GM12878 (cell line): ENCODE measurements at regions not wholly inside any gene's neighbourhood (a gene's known extent, or its start where the extent isn't known, plus 50 kb on each side); places are given as distances from the start of the nearest gene placed in this dataset.

Source experiments
- ATAC-seq: fragments of 200-7000 bp; cut with Tn5 transposase; 3 replicates; pipeline ENCODE4 v1.9.1; 2020; ENCODE audit warnings: mild to moderate bottlenecking, moderate library complexity
- BruUV-seq: library from RNA; stranded (reverse); fragments of 400-500 nt; replicated peaks from 2 replicates; lab custom pipeline; 2021; lab: Mats Ljungman, UMichigan
- CTCF ChIA-PET: fragments of 300-600 bp; sonication (Branson Sonifier 250); formaldehyde crosslinking; extraction: SDS; loops from one replicate; lab custom pipeline; 2021; ENCODE audit warnings: inconsistent platforms; lab: Yijun Ruan, JAX
- POLR2A ChIA-PET: fragments of 350-600 bp; formaldehyde crosslinking; extraction: SDS; loops from one replicate; lab custom pipeline; 2021; ENCODE audit warnings: inconsistent platforms; lab: Charles Lee
- RAD21 ChIA-PET: fragments of 300-600 bp; sonication (Branson Sonifier 250); formaldehyde crosslinking; loops from one replicate; lab custom pipeline; 2023; ENCODE audit warnings: antibody characterized with exemption; ENCODE audit not compliant: unreplicated experiment; lab: Charles Lee
- SMC1A ChIA-PET: fragments of 300-600 bp; sonication (Branson Sonifier 250); formaldehyde crosslinking; loops from one replicate; lab custom pipeline; 2023; ENCODE audit not compliant: unreplicated experiment, uncharacterized antibody; lab: Charles Lee
- DNase-seq: peaks from one replicate; pipeline ENCODE4 v3.0.0-alpha.2; 2011; ENCODE audit warnings: low read depth, low spot score
- FAIRE-seq: peaks from 3 replicates; lab custom pipeline; 2011; peaks lifted over from hg19 to GRCh38; lab: Jason Lieb, UNC
- H2AFZ ChIP-seq: 2 replicates; pipeline ENCODE4 v1.6.0; 2011; ENCODE audit warnings: low read depth, low read length, control low read depth; ENCODE audit not compliant: control insufficient read depth
- H3K27ac ChIP-seq: 2 replicates; pipeline ENCODE4 v1.5.1; 2011; ENCODE audit warnings: control low read depth; ENCODE audit not compliant: control insufficient read depth, insufficient read depth
- H3K27me3 ChIP-seq, 2 experiments: replicated peaks in 1 of 2; 2 replicates each; pipeline versions ENCODE4 v1.6.0 to v1.6.1; 2011; ENCODE audit warnings: low read length in 1 of 2; ENCODE audit not compliant: control insufficient read depth in 2 of 2, insufficient read depth in 2 of 2
- H3K36me3 ChIP-seq, 2 experiments: 2 replicates each; pipeline ENCODE4 v1.5.1; 2011; ENCODE audit warnings: low read length in 1 of 2; ENCODE audit not compliant: control insufficient read depth in 2 of 2, insufficient read depth in 2 of 2
- H3K4me1 ChIP-seq: 2 replicates; pipeline ENCODE4 v1.6.1; 2011; ENCODE audit warnings: mild to moderate bottlenecking, low read length, moderate library complexity, mixed read lengths; ENCODE audit not compliant: control insufficient read depth, insufficient read depth
- H3K4me2 ChIP-seq: 2 replicates; pipeline ENCODE4 v1.6.0; 2011; ENCODE audit warnings: control low read depth; ENCODE audit not compliant: control insufficient read depth, insufficient read depth
- H3K4me3 ChIP-seq: fragments of 200-600 bp; sonication (generic); 2 replicates; pipeline ENCODE4 v1.5.1; 2016
- H3K79me2 ChIP-seq: 2 replicates; pipeline ENCODE4 v1.6.0; 2011; ENCODE audit warnings: low read length; ENCODE audit not compliant: control insufficient read depth, insufficient read depth
- H3K9ac ChIP-seq: 2 replicates; pipeline ENCODE4 v1.8.0; 2011; ENCODE audit warnings: low read length, control low read depth, mixed read lengths; ENCODE audit not compliant: control insufficient read depth, insufficient read depth
- H3K9me3 ChIP-seq: replicated peaks from 3 replicates; pipeline ENCODE4 v1.5.1; 2011; ENCODE audit warnings: mild to moderate bottlenecking, low read length; ENCODE audit not compliant: control insufficient read depth, insufficient read depth
- H4K20me1 ChIP-seq: 2 replicates; pipeline ENCODE4 v1.6.0; 2011; ENCODE audit not compliant: control insufficient read depth, insufficient read depth
- CREB1 ChIP-seq: IDR thresholded peaks from 2 replicates; pipeline ENCODE4 v1.6.1; 2012; ENCODE audit warnings: low read depth, mild to moderate bottlenecking, inconsistent platforms
- HDAC6 ChIP-seq: fragments of 200-600 bp; sonication (generic); IDR thresholded peaks from one replicate; pipeline ENCODE4 v1.8.0; 2017; ENCODE audit warnings: antibody characterized with exemption; ENCODE audit not compliant: unreplicated experiment
- RFX5 ChIP-seq: IDR thresholded peaks from 2 replicates; pipeline ENCODE4 v1.6.1; 2011; ENCODE audit warnings: low read depth, low read length, improper control_type of control experiment
- SMC3 ChIP-seq: IDR thresholded peaks from 2 replicates; pipeline ENCODE4 v1.6.1; 2011; ENCODE audit warnings: low read length, improper control_type of control experiment, borderline replicate concordance
- SP1 ChIP-seq: IDR thresholded peaks from one replicate; pipeline ENCODE4 v1.6.1; 2011; ENCODE audit warnings: low read depth, low read length
- STAT3 ChIP-seq: IDR thresholded peaks from 2 replicates; pipeline ENCODE4 v1.6.1; 2011; ENCODE audit warnings: low read depth, low read length, improper control_type of control experiment
- WGBS: methylation state at CpG from one replicate; pipeline ENCODE4 v1.1.6; 2016; ENCODE audit warnings: low lambda C conversion rate; ENCODE audit not compliant: insufficient replicate concordance, insufficient coverage; ENCODE audit errors: missing lambda C conversion rate; 5-methylcytosine and 5-hydroxymethylcytosine counted together
- in situ Hi-C: fragments of 300-500 bp; cut with MboI; formaldehyde crosslinking; loops from 9 replicates; pipeline ENCODE4 v1.14.3; 2018; ENCODE audit warnings: mixed read lengths
- intact Hi-C: fragments of 100-400 bp; cut with micrococcal nuclease; formaldehyde crosslinking; loops from one replicate; pipeline ENCODE4 v1.14.2; 2022; ENCODE audit not compliant: unreplicated experiment
- TF ChIP-seq, protein P1 (sequence below): IDR thresholded peaks from 2 replicates; pipeline ENCODE4 v1.6.1; 2012; ENCODE audit warnings: improper control_type of control experiment, low read depth, low read length; ENCODE audit not compliant: insufficient replicate concordance
- TF ChIP-seq, protein P2 (sequence below): fragments of 450-650 bp; conservative IDR thresholded peaks from 2 replicates; pipeline ENCODE4 v1.6.1; 2017; ENCODE audit warnings: mild to moderate bottlenecking, moderate library complexity
- TF ChIP-seq, protein P3 (sequence below): IDR thresholded peaks from 2 replicates; pipeline ENCODE4 v1.6.1; 2012; ENCODE audit warnings: low read depth, low read length, improper control_type of control experiment

DNA sequence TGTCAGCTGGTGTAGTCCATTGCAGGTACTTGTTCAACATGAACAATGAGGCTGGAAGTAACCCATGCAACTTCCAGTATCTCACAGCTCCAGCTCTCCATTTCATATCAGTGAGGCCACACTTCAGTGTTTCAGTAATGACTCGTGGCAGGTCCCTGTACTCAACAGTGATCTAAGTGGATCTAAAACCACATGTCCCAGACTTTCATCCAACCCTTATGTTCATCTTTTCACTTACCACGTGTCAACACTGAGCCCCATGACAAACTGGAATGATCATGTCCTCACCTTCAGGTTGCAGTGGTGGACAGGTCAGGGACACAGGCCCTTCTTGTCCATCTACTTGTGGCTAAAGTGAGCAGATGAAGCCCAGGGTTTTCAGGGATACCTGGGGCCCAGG, 155.0 kb upstream of the GRB10 start:
- Histone ChIP-seq H3K4me2 (no peak overlapping the region), H3K36me3 (no peaks in the 10 kb centered on the region), H2AFZ (no peak overlapping the region), H3K9me3 (no peaks in the 10 kb centered on the region), H4K20me1 (no peaks in the 10 kb centered on the region), H3K4me3 (no peak overlapping the region), H3K27me3 (no peaks in the 10 kb centered on the region), H3K4me1 (no peaks in the 10 kb centered on the region), H3K9ac (no peak overlapping the region), H3K79me2 (no peaks in the 10 kb centered on the region), H3K27ac (no peak overlapping the region)
- POLR2A ChIA-PET, result no interaction called here
- RAD21 ChIA-PET, result no interaction called here
- intact Hi-C loops, result no loop called here
- SMC1A ChIA-PET, result no interaction called here
- TF ChIP-seq CREB1, result no peak
- DNase-seq (no peak), ATAC-seq (no peak), FAIRE-seq (no peak)
- CTCF ChIA-PET, result no interaction called here
- no TSS peak for BruUV-seq
- in situ Hi-C loops, result no loop called here
- 3% methylated on average over 2 of the region's 2 CpGs for WGBS

DNA sequence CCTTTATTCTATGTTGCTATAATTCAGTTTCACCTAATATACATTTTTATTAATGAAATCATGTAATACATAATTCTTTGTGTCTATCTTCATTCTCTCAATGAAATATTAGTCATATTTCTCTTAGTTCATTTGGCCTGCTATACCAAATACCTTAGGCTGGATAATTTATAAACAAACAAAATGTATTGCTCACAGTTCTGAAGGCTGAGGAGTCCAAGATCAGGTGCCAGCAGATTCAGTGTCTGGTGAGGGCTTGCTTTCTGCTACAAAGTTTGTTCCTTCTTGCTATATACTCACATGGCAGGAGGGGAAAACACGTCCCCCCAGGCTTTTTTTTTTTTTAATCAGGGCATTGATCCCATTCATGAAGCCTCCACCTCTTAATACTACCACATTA, 143.4 kb upstream of the GRB10 start:
- 0% methylated on average over 1 of the region's 1 CpG for WGBS

More for the DNA sequence above, 143.4 kb upstream of the GRB10 start:
- Histone ChIP-seq H3K4me1 (no peaks in the 10 kb centered on the region), H3K36me3 (no peaks in the 10 kb centered on the region), H3K9me3 (no peaks in the 10 kb centered on the region), H4K20me1 (no peaks in the 10 kb centered on the region), H3K9ac (no peak overlapping the region), H3K79me2 (no peaks in the 10 kb centered on the region), H3K27ac (no peak overlapping the region), H3K27me3 (no peaks in the 10 kb centered on the region), H2AFZ (no peak overlapping the region), H3K4me2 (no peak overlapping the region), H3K4me3 (no peak overlapping the region)
- DNase-seq (no peak), ATAC-seq (no peak), FAIRE-seq (no peak)
- SMC1A ChIA-PET, result no interaction called here
- POLR2A ChIA-PET, result no interaction called here
- in situ Hi-C loops, result no loop called here
- no TSS peak for BruUV-seq
- no peak for TF ChIP-seq RFX5
- TF ChIP-seq STAT3, result no peak
- TF ChIP-seq SP1, result no peak
- no peak for TF ChIP-seq SMC3
- no peak for TF ChIP-seq HDAC6
- TF ChIP-seq, protein P1, sequence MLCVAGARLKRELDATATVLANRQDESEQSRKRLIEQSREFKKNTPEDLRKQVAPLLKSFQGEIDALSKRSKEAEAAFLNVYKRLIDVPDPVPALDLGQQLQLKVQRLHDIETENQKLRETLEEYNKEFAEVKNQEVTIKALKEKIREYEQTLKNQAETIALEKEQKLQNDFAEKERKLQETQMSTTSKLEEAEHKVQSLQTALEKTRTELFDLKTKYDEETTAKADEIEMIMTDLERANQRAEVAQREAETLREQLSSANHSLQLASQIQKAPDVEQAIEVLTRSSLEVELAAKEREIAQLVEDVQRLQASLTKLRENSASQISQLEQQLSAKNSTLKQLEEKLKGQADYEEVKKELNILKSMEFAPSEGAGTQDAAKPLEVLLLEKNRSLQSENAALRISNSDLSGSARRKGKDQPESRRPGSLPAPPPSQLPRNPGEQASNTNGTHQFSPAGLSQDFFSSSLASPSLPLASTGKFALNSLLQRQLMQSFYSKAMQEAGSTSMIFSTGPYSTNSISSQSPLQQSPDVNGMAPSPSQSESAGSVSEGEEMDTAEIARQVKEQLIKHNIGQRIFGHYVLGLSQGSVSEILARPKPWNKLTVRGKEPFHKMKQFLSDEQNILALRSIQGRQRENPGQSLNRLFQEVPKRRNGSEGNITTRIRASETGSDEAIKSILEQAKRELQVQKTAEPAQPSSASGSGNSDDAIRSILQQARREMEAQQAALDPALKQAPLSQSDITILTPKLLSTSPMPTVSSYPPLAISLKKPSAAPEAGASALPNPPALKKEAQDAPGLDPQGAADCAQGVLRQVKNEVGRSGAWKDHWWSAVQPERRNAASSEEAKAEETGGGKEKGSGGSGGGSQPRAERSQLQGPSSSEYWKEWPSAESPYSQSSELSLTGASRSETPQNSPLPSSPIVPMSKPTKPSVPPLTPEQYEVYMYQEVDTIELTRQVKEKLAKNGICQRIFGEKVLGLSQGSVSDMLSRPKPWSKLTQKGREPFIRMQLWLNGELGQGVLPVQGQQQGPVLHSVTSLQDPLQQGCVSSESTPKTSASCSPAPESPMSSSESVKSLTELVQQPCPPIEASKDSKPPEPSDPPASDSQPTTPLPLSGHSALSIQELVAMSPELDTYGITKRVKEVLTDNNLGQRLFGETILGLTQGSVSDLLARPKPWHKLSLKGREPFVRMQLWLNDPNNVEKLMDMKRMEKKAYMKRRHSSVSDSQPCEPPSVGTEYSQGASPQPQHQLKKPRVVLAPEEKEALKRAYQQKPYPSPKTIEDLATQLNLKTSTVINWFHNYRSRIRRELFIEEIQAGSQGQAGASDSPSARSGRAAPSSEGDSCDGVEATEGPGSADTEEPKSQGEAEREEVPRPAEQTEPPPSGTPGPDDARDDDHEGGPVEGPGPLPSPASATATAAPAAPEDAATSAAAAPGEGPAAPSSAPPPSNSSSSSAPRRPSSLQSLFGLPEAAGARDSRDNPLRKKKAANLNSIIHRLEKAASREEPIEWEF, result no peak
- TF ChIP-seq, protein P2, sequence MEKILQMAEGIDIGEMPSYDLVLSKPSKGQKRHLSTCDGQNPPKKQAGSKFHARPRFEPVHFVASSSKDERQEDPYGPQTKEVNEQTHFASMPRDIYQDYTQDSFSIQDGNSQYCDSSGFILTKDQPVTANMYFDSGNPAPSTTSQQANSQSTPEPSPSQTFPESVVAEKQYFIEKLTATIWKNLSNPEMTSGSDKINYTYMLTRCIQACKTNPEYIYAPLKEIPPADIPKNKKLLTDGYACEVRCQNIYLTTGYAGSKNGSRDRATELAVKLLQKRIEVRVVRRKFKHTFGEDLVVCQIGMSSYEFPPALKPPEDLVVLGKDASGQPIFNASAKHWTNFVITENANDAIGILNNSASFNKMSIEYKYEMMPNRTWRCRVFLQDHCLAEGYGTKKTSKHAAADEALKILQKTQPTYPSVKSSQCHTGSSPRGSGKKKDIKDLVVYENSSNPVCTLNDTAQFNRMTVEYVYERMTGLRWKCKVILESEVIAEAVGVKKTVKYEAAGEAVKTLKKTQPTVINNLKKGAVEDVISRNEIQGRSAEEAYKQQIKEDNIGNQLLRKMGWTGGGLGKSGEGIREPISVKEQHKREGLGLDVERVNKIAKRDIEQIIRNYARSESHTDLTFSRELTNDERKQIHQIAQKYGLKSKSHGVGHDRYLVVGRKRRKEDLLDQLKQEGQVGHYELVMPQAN, result no peak
- TF ChIP-seq, protein P3, sequence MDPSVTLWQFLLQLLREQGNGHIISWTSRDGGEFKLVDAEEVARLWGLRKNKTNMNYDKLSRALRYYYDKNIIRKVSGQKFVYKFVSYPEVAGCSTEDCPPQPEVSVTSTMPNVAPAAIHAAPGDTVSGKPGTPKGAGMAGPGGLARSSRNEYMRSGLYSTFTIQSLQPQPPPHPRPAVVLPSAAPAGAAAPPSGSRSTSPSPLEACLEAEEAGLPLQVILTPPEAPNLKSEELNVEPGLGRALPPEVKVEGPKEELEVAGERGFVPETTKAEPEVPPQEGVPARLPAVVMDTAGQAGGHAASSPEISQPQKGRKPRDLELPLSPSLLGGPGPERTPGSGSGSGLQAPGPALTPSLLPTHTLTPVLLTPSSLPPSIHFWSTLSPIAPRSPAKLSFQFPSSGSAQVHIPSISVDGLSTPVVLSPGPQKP, result no peak
- CTCF ChIA-PET, result interaction anchor here (1.1 kb wide), 1 partner anchor 237 kb away, joined by 3 read pairs; no protein-coding TSS in a partner anchor
- RAD21 ChIA-PET, result no interaction called here
- intact Hi-C loops, result no loop called here
